ENCODE measurements at regions not wholly inside any gene's neighbourhood (a gene's known extent, or its start where the extent isn't known, plus 50 kb on each side); places are given as distances from the start of the nearest gene placed in this dataset.
"Not testable (repeated sequence)": the region's sequence is repeated elsewhere in the genome, so short reads cannot be mapped to it uniquely, and the experiment has no call there.

- no peak for DNase-seq
Measured at GRCh38 chr9:79489261-79490000, 82.3 kb upstream of the TLE4 start.

- no peak for DNase-seq
Measured at GRCh38 chr9:79490657-79491248, 81.0 kb upstream of the TLE4 start.

GRCh38 chr9:79492092-79493009 is 79.4 kb upstream of the TLE4 start:
- DNase-seq: no peak

- not testable (repeated sequence) for DNase-seq
Measured at GRCh38 chr9:79500196-79500864, 71.4 kb upstream of the TLE4 start.

- DNase-seq: no peak
Measured at GRCh38 chr9:79501546-79501945, 70.2 kb upstream of the TLE4 start.

- DNase-seq: no peak
Measured at GRCh38 chr9:79507801-79508200, 64.0 kb upstream of the TLE4 start.

GRCh38 chr9:79512251-79512650 is 59.5 kb upstream of the TLE4 start:
- DNase-seq: no peak

Measured in activated CD4-positive, alpha-beta T cell treated with anti-CD3 and anti-CD28 coated beads, Interleukin-2, amount 50 U/mL, for 1 hour (primary cell).